ENCODE measurements at regions not wholly inside any gene's neighbourhood (a gene's known extent, or its start where the extent isn't known, plus 50 kb on each side); places are given as distances from the start of the nearest gene placed in this dataset.

GRCh38 chr12:71045781-71046180 is 112.0 kb downstream of the TSPAN8 start:
- H3K9ac ChIP-seq (ENCODE audit: extremely low read depth, insufficient read length, low read length): no peak overlapping the region

More at GRCh38 chr12:71045781-71046180, 112.0 kb downstream of the TSPAN8 start:
- Histone ChIP-seq H3K79me2 (ENCODE audit: insufficient read depth, low read length) (no peaks in the 10 kb centered on the region), H4K20me1 (ENCODE audit: control insufficient read depth, insufficient read depth, insufficient read length) (no peaks in the 10 kb centered on the region), H3K18ac (ENCODE audit: insufficient read length, low read depth, low read length) (no peak overlapping the region), H3T11ph (ENCODE audit: low read length) (no peak overlapping the region), H3K23ac (ENCODE audit: insufficient read length, low read depth, low read length) (no peak overlapping the region), H2BK5ac (ENCODE audit: insufficient read length, low read length) (no peak overlapping the region), H3K79me1 (ENCODE audit: insufficient read depth, low read depth, low read length, poor library complexity, severe bottlenecking) (no peaks in the 10 kb centered on the region), H3K14ac (ENCODE audit: insufficient read depth, low read length) (no peak overlapping the region), H4K5ac (ENCODE audit: insufficient read length, low read depth, low read length) (no peak overlapping the region), H2AFZ (ENCODE audit: low read length) (no peak overlapping the region), H4K91ac (ENCODE audit: insufficient read length, low read depth, low read length) (no peak overlapping the region), H3K4me2 (ENCODE audit: insufficient read depth, insufficient read length, low read length) (no peak overlapping the region), H3K9me3 (ENCODE audit: control insufficient read depth, low read depth, low read length) (no peaks in the 10 kb centered on the region), H3K27ac (ENCODE audit: insufficient read length, low read depth, low read length) (no peak overlapping the region), H2BK15ac (ENCODE audit: low read depth, low read length) (no peak overlapping the region), H3K27me3 (ENCODE audit: insufficient read depth, low read length) (no peaks in the 10 kb centered on the region), H3K4me1 (ENCODE audit: insufficient read depth, low read length) (no peaks in the 10 kb centered on the region; the same call in 1 of the 2 replicates), H2AK5ac (ENCODE audit: insufficient read length, low read length) (no peak overlapping the region), H3K56ac (ENCODE audit: insufficient read length, low read depth, low read length) (no peak overlapping the region), H4K8ac (replicated peaks; ENCODE audit: insufficient read length, low read depth, low read length) (no peak overlapping the region), H2BK120ac (ENCODE audit: low read depth, low read length, poor library complexity, severe bottlenecking) (no peak overlapping the region), H2BK12ac (ENCODE audit: insufficient read length, low read depth, low read length) (no peak overlapping the region), H2BK20ac (ENCODE audit: low read depth, low read length, poor library complexity, severe bottlenecking) (no peak overlapping the region), H3K4ac (ENCODE audit: low read depth, low read length) (no peak overlapping the region), H3K23me2 (ENCODE audit: insufficient read length, low read depth, low read length, poor library complexity, severe bottlenecking) (no peaks in the 10 kb centered on the region)
- no peak overlapping the region for H3K4me3 Mint-ChIP-seq
- DNase-seq: no peak
- peaks cover 0 to 4% (median 0%) of the 10 kb centered on the region in 3 experiments; a peak in 1 of 7 replicates for H3K36me3 Mint-ChIP-seq (ENCODE audit: insufficient read depth in 1 of 3, low read depth in 3 of 3)
- WGBS (ENCODE audit: extremely low coverage, insufficient read length, low lambda C conversion rate): no CpG with 5 or more reads among the region's 1 CpG
- no peaks in the 10 kb centered on the region; the same call in 1 of the 2 replicates for H3K27me3 Mint-ChIP-seq (ENCODE audit: low read depth)
- no peak overlapping the region for H3K27ac Mint-ChIP-seq
- 0 out of 4 replicates have a peak, but pooled peaks cover 0 to 2% of the 10 kb centered on the region in 2 experiments for H3K4me1 Mint-ChIP-seq
- no peak for TF ChIP-seq CTCF (conservative IDR thresholded peaks at IDR 0.05)
- peaks cover 0 to 3% of the 10 kb centered on the region in 2 experiments; a peak in 2 of 5 replicates for H3K9me3 Mint-ChIP-seq

All from H9 (cell line).